ENCODE measurements at regions not wholly inside any gene's neighbourhood (a gene's known extent, or its start where the extent isn't known, plus 50 kb on each side); places are given as distances from the start of the nearest gene placed in this dataset.

GRCh38 chr1:39128959-39129358 lies 75.5 kb upstream of the MACF1 start:
- Histone ChIP-seq H3K9ac (ENCODE audit: insufficient read depth in 1 of 2, low read length in 2 of 2) (peak overlapping the region in 1 of 2 donors; percentile 44), H3K36me3 (ENCODE audit: control insufficient read depth in 4 of 4, insufficient read depth in 4 of 4, low read length in 4 of 4) (peaks cover 0 to 3% (median under 1%) of the 10 kb centered on the region in 4 donors), H3K9me3 (ENCODE audit: control insufficient read depth in 4 of 4, insufficient read depth in 3 of 4, low read length in 3 of 4) (no peaks in the 10 kb centered on the region), H3K4me1 (ENCODE audit: control insufficient read depth in 5 of 5, insufficient read depth in 5 of 5, low read length in 5 of 5) (peaks cover 21 to 57% (median 36%) of the 10 kb centered on the region in 5 donors), H3K27ac (ENCODE audit: low read depth in 1 of 2, low read length in 1 of 2) (peak overlapping the region; percentile 22 to 86), H3K4me3 (no peak overlapping the region), H3K27me3 (ENCODE audit: control insufficient read depth in 3 of 3, insufficient read depth in 3 of 3, low read length in 2 of 3) (no peaks in the 10 kb centered on the region)
- WGBS, 2 donors: 65% methylated on average over 2 of the region's 2 CpGs
- DNase-seq: peak; percentile 78 to 91 (median 78)
- TF ChIP-seq, protein P1, sequence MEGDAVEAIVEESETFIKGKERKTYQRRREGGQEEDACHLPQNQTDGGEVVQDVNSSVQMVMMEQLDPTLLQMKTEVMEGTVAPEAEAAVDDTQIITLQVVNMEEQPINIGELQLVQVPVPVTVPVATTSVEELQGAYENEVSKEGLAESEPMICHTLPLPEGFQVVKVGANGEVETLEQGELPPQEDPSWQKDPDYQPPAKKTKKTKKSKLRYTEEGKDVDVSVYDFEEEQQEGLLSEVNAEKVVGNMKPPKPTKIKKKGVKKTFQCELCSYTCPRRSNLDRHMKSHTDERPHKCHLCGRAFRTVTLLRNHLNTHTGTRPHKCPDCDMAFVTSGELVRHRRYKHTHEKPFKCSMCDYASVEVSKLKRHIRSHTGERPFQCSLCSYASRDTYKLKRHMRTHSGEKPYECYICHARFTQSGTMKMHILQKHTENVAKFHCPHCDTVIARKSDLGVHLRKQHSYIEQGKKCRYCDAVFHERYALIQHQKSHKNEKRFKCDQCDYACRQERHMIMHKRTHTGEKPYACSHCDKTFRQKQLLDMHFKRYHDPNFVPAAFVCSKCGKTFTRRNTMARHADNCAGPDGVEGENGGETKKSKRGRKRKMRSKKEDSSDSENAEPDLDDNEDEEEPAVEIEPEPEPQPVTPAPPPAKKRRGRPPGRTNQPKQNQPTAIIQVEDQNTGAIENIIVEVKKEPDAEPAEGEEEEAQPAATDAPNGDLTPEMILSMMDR (IDR thresholded peaks at IDR 0.05; ENCODE audit: control extremely low read depth, extremely low read depth): no peak
- ATAC-seq (ENCODE audit: insufficient read depth, low FRiP score): no peak

DNA sequence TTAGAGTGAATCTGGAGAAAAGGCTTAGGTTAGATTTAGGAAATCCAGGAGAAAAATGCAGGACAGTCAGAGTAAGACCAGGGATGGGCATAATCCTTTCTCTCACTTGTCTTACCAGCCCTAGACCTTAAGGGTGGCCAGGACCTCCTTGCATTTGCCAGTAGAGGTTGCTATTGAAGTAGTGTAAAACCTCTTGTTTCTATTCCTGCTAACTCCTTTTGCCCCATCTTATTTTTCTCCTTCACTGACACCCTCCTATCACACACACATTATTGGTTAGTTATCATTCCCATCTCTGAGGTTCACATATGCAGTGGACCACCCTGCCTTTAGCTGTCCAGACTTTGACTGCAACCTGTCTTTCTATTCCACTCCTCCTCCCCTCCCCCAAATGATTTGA lies 75.0 kb upstream of the MACF1 start:
- peak in 2 of 3 donors; percentile 52 to 63 for DNase-seq
- H3K36me3 ChIP-seq (ENCODE audit: control insufficient read depth in 4 of 4, insufficient read depth in 4 of 4, low read length in 4 of 4): peaks cover 0 to 3% (median under 1%) of the 10 kb centered on the region in 4 donors
- TF ChIP-seq, protein P1 (IDR thresholded peaks at IDR 0.05; ENCODE audit: control extremely low read depth, extremely low read depth): no peak
- peaks cover 21 to 57% (median 36%) of the 10 kb centered on the region in 5 donors for H3K4me1 ChIP-seq (ENCODE audit: control insufficient read depth in 5 of 5, insufficient read depth in 5 of 5, low read length in 5 of 5)
- ATAC-seq (ENCODE audit: insufficient read depth, low FRiP score): no peak
- H3K27me3 ChIP-seq (ENCODE audit: control insufficient read depth in 3 of 3, insufficient read depth in 3 of 3, low read length in 2 of 3): no peaks in the 10 kb centered on the region
- H3K4me3 ChIP-seq: no peak overlapping the region
- peak overlapping the region; percentile 69 to 86 for H3K27ac ChIP-seq (ENCODE audit: low read depth in 1 of 2, low read length in 1 of 2)
- H3K9ac ChIP-seq (ENCODE audit: insufficient read depth in 1 of 2, low read length in 2 of 2): peak overlapping the region in 1 of 2 donors; percentile 40
- H3K9me3 ChIP-seq (ENCODE audit: control insufficient read depth in 4 of 4, insufficient read depth in 3 of 4, low read length in 3 of 4): no peaks in the 10 kb centered on the region

DNA sequence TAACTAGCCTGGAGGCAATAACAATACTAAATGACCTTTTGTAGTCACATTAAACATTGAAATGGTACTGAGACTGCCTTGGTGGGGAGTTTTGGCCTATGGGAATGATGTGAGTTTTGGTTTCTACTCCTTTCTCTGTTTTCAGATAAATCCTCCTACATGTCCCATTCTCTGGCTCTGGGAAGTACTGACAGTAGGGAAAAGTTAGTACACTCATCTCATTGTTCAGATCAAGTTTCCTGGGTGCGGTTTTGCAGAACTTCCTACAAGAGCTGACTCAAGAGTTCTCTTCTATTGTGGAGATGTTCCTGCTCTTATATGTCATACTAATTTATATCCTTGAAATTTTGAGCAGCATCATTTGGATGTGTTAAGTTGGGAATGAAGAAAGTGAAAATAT lies 74.2 kb upstream of the MACF1 start:
- ATAC-seq (ENCODE audit: insufficient read depth, low FRiP score) (no peak), DNase-seq (no peak)
- Histone ChIP-seq H3K9ac (ENCODE audit: insufficient read depth in 1 of 2, low read length in 2 of 2) (no peak overlapping the region), H3K27me3 (ENCODE audit: control insufficient read depth in 3 of 3, insufficient read depth in 3 of 3, low read length in 2 of 3) (no peaks in the 10 kb centered on the region), H3K27ac (ENCODE audit: low read depth in 1 of 2, low read length in 1 of 2) (peak overlapping the region in 1 of 2 donors; percentile 7), H3K9me3 (ENCODE audit: control insufficient read depth in 4 of 4, insufficient read depth in 3 of 4, low read length in 3 of 4) (no peaks in the 10 kb centered on the region), H3K4me1 (ENCODE audit: control insufficient read depth in 5 of 5, insufficient read depth in 5 of 5, low read length in 5 of 5) (peaks cover 21 to 57% (median 36%) of the 10 kb centered on the region in 5 donors), H3K36me3 (ENCODE audit: control insufficient read depth in 4 of 4, insufficient read depth in 4 of 4, low read length in 4 of 4) (peaks cover 0 to 1% (median under 1%) of the 10 kb centered on the region in 4 donors), H3K4me3 (no peak overlapping the region)
- 22 to 34% methylated on average over 1 of the region's 1 CpG for WGBS, 2 donors
- TF ChIP-seq, protein P1 (IDR thresholded peaks at IDR 0.05; ENCODE audit: control extremely low read depth, extremely low read depth): no peak

DNA sequence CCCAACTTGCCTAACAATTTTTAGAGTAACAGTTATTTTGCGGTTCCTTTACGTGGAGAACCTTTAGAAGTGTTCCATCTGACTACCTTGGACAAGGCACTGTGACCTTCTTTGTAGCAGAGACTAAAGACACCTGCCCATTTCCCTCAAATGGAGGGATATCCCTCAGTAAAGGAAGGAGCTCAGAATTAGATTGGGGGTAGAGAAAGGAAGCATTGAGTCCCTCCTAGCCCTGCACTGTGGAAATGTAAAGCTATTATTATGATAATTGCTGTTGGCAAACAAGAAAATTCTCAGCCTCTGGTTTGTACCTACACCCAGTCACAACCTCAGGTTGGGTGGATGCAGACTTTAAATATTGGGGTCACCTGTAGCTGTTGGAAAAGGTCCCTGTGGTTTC lies 72.6 kb upstream of the MACF1 start:
- peaks cover 16 to 62% (median 39%) of the 10 kb centered on the region in 5 donors for H3K4me1 ChIP-seq (ENCODE audit: control insufficient read depth in 5 of 5, insufficient read depth in 5 of 5, low read length in 5 of 5)
- H3K4me3 ChIP-seq: no peak overlapping the region
- no peak for ATAC-seq (ENCODE audit: insufficient read depth, low FRiP score)
- H3K27ac ChIP-seq (ENCODE audit: low read depth in 1 of 2, low read length in 1 of 2): peak overlapping the region; percentile 86 to 89
- H3K36me3 ChIP-seq (ENCODE audit: control insufficient read depth in 4 of 4, insufficient read depth in 4 of 4, low read length in 4 of 4): peaks cover 0 to 1% (median 0%) of the 10 kb centered on the region in 4 donors
- TF ChIP-seq, protein P1 (IDR thresholded peaks at IDR 0.05; ENCODE audit: control extremely low read depth, extremely low read depth): no peak
- peak overlapping the region in 1 of 2 donors; percentile 73 for H3K9ac ChIP-seq (ENCODE audit: insufficient read depth in 1 of 2, low read length in 2 of 2)
- 76 to 80% methylated on average over 2 of the region's 2 CpGs for WGBS, 2 donors
- no peak for DNase-seq
- no peaks in the 10 kb centered on the region for H3K27me3 ChIP-seq (ENCODE audit: control insufficient read depth in 3 of 3, insufficient read depth in 3 of 3, low read length in 2 of 3)
- no peaks in the 10 kb centered on the region for H3K9me3 ChIP-seq (ENCODE audit: control insufficient read depth in 4 of 4, insufficient read depth in 3 of 4, low read length in 3 of 4)

Measured in lung (tissue), 11 donors.